Subcutaneous abdominal adipose tissue (tissue), 5 donors: ENCODE measurements at regions not wholly inside any gene's neighbourhood (a gene's known extent, or its start where the extent isn't known, plus 50 kb on each side); places are given as distances from the start of the nearest gene placed in this dataset.

Source experiments
- H3K27ac ChIP-seq: one replicate; pipeline ENCODE4 v1.7.0; 2013; ENCODE audit warnings: low read depth, mild to moderate bottlenecking, inconsistent platforms, low read length, moderate library complexity
- H3K27me3 ChIP-seq, 5 donors: one replicate each; pipeline ENCODE4 v1.7.0; 2013; ENCODE audit warnings: low read length in 5 of 5, inconsistent platforms in 1 of 5; ENCODE audit not compliant: control insufficient read depth in 5 of 5, insufficient read depth in 4 of 5
- H3K36me3 ChIP-seq, 5 donors: one replicate each; pipeline ENCODE4 v1.7.0; 2013; ENCODE audit warnings: low read length in 5 of 5; ENCODE audit not compliant: control insufficient read depth in 5 of 5, insufficient read depth in 5 of 5
- H3K4me1 ChIP-seq, 5 donors: one replicate each; pipeline ENCODE4 v1.7.0; 2013; ENCODE audit warnings: low read length in 5 of 5, mild to moderate bottlenecking in 3 of 5, moderate library complexity in 1 of 5; ENCODE audit not compliant: control insufficient read depth in 5 of 5, insufficient read depth in 5 of 5
- H3K4me3 ChIP-seq, 5 donors: one replicate each; pipeline ENCODE4 v1.7.0; 2013; ENCODE audit warnings: low read length in 5 of 5, low read depth in 1 of 5
- H3K9ac ChIP-seq, 5 donors: one replicate each; pipeline ENCODE4 v1.7.0; 2013; ENCODE audit warnings: low read length in 5 of 5, mild to moderate bottlenecking in 4 of 5, moderate library complexity in 3 of 5
- H3K9me3 ChIP-seq, 5 donors: one replicate each; pipeline ENCODE4 v1.7.0; 2013; ENCODE audit warnings: low read length in 5 of 5; ENCODE audit not compliant: control insufficient read depth in 5 of 5
- donor health status: healthy.
- donor health status: healthy.
- donor health status: healthy.
- donor health status: healthy.
- donor health status: healthy.

DNA sequence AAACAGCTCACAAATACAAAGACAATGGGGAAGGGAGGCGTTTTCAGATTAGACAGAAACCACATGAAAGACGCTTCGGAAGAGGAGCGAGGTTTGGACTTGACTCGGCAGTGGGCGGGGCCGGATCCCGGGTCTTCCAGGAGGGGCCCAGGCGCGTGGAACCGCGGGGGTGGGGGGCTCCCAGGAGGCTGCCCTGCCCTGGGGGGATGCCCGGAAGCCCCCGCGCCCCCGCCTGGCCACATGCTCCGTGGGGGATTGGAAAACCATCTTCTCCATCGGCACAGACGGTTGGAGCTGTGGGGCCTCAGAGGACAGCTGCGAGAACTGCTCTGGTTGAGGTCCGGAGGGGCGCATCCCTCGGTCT, 186.0 kb upstream of the SHH start:
- no peak overlapping the region for H3K4me3 ChIP-seq
- no peaks in the 10 kb centered on the region for H3K9me3 ChIP-seq
- H3K36me3 ChIP-seq = no peaks in the 10 kb centered on the region
- no peaks in the 10 kb centered on the region for H3K4me1 ChIP-seq
- no peak overlapping the region for H3K27ac ChIP-seq
- H3K27me3 ChIP-seq = peaks cover 0 to 11% (median 5%) of the 10 kb centered on the region in 5 donors
- no peak overlapping the region for H3K9ac ChIP-seq

DNA sequence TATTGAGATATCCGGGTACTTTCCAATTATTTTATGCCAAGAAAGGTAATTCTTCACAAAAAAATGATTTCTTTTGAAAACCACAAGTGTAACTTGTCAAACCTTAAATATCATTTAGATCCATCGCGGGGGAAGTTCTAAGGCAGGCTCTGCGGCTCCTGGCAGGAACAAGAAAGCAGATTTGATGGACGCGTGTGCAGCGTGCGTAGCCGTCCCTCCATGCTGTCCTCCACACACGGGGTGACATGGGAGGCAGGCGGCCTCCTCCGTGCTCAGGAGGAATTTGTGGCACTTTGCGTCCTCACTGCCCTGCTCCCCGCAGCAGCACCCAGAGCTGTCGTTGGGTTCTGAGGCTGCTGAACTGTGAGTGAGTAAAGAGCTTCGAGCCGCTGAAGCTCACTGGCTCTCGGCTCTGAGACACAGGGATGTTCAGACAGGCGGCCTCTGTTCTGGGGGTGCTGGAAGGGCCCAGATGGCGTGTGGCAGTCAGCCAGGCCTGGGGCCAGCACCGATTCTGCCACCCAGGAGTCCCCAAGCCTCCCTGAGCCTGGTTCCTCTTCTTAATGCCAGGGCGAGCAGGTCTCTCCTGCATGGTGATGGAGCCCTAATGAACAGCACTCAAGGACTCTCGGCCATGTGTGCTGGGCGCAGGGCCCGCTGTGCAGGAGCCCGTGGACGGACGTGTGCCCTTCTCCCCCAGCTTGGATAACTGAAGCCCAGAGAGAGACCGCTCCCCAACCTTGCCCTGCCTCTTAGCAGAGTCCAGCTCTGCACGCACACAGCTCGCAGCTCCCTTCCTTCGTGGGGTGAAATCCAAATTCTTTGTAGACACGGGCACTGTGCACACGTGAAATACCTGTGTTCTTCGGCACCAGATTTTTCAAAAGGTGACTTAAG, 185.4 kb upstream of the SHH start:
- H3K27me3 ChIP-seq = peaks cover 0 to 9% (median 5%) of the 10 kb centered on the region in 5 donors

DNA sequence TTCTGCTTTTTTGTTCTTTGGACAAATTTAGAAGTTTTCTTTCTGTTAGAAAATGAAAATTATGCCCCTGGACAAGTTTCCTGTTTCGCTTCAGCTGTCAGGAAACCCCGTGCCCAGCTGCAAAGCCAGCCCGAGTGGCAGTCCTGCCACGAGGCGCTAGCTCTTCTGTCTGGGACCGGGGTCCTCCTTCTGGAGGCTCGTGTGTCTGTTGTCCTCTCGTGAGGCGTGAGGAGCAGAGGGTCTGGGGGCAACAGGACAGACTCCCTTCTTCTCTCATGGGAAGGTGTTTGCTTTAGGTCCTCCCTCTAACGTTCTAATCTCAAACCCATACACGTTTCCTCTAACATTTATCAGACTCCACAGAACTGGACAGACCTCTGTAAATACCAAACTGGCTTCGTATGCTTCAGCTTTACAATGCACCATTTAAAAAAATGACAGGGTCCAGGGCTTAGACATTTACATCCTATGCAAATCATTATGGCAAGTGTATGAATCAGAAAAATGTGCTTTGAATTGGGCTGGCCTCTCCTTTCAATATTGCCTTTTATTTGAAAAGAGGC, 184.5 kb upstream of the SHH start:
- Histone ChIP-seq H3K27ac (no peak overlapping the region), H3K4me1 (no peaks in the 10 kb centered on the region), H3K36me3 (no peaks in the 10 kb centered on the region), H3K9ac (no peak overlapping the region), H3K4me3 (no peak overlapping the region), H3K27me3 (peaks cover 0 to 9% (median 4%) of the 10 kb centered on the region in 5 donors), H3K9me3 (no peaks in the 10 kb centered on the region)

More for the DNA sequence above, 185.4 kb upstream of the SHH start:
- H3K27ac ChIP-seq = no peak overlapping the region
- no peak overlapping the region for H3K9ac ChIP-seq
- no peak overlapping the region for H3K4me3 ChIP-seq
- no peaks in the 10 kb centered on the region for H3K36me3 ChIP-seq
- H3K4me1 ChIP-seq = no peaks in the 10 kb centered on the region
- H3K9me3 ChIP-seq = no peaks in the 10 kb centered on the region

DNA sequence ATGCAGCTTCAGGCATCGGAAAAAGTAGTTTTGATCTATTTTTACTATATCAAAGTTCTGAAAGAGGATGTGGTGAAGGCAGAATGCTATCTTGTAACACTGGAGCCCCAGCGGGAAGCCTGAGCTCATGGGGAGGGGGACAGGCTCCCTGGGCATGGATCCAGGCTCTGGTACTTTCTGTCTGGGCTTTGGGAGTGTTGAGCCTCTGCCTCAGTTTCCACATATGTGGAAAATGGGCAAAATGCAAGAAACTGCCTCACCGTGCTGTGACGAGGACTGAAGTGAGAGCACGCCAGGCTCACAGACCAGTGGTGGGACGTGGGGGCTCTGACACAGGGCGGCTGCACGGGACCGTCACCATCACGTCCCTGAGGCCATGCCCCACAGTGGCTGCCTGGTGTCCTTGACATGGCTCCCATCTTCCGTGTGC, 182.9 kb upstream of the SHH start:
- H3K9ac ChIP-seq = no peak overlapping the region

DNA sequence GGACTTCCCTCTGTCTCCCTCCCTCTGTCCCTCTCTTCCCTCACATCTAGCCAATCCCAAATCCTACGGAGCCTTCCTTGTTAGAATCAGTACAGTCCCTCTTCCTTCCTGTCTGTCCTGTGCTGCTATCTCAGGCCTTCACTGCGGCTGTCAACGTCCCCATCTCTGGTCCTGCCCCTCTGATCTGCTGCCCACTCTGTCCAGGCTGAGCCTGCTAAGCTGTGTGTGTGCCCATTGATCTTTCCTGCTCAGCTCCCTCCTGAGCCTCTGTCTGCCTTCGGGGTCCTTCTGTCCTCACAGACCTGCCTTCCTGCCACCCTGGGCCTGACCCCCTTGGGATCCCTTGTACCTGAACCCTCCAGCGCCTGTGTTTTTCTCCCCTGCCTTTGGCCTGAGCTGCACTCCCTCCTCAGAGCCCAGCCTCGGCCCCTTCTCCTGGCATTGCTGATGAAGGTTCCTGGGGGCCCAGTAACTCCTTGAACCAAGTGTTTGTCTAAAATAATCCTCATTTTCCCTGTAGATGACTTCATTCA, 182.1 kb upstream of the SHH start:
- no peaks in the 10 kb centered on the region for H3K4me1 ChIP-seq
- peaks cover 0 to 4% (median 0%) of the 10 kb centered on the region in 5 donors for H3K9me3 ChIP-seq
- no peaks in the 10 kb centered on the region for H3K36me3 ChIP-seq
- H3K27me3 ChIP-seq = peaks cover 0 to 9% (median 4%) of the 10 kb centered on the region in 5 donors
- H3K9ac ChIP-seq = no peak overlapping the region
- H3K27ac ChIP-seq = no peak overlapping the region
- no peak overlapping the region for H3K4me3 ChIP-seq

More for the DNA sequence above, 182.9 kb upstream of the SHH start:
- Histone ChIP-seq H3K36me3 (no peaks in the 10 kb centered on the region), H3K9me3 (no peaks in the 10 kb centered on the region), H3K4me3 (no peak overlapping the region), H3K4me1 (no peaks in the 10 kb centered on the region), H3K27ac (no peak overlapping the region), H3K27me3 (peaks cover 0 to 9% (median 4%) of the 10 kb centered on the region in 5 donors)

DNA sequence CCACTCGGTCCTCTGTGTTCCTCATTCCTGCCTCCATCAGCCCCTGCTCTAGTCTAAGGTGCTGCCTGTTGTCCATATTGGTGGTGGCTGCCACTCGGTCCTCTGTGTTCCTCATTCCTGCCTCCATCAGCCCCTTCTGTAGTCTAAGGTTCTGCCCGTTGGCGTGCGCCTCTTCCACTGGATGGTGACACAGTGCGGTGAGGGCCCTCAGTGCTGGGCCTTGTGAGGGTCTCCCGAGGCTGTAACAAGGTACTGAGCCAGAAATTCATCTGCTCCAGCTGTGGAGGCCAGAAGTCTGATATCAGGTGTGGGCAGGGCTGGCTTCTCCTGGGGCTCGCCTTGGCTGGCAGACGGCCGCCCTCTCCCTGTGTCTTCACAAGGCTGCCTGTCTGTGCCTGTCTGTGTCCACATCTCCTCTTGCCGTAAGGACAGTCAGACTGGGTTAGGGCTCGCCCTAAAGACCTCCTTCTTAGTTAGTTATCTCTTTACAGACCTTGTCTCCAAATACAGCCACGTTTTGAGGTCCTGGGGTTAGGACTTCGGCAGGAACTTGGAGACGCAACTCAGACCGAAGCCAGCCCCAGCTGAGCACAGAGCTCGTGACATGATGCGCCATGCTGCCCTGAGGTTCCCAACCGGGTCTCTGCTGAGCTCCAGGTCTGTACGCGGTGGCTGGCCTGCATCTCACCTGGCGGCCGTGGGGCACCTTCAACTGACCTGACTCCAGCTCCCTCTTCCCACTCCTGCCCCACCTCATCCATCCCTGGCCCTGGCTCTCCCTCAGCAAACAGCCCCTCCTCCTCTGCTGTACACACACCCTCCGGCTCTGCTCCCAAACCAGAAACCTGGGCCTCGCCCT, 181.4 kb upstream of the SHH start:
- Histone ChIP-seq H3K36me3 (no peaks in the 10 kb centered on the region), H3K27me3 (peaks cover 0 to 5% (median 2%) of the 10 kb centered on the region in 5 donors), H3K4me1 (no peaks in the 10 kb centered on the region), H3K27ac (no peak overlapping the region), H3K4me3 (no peak overlapping the region), H3K9ac (no peak overlapping the region), H3K9me3 (peaks cover 0 to 4% (median 0%) of the 10 kb centered on the region in 5 donors)

DNA sequence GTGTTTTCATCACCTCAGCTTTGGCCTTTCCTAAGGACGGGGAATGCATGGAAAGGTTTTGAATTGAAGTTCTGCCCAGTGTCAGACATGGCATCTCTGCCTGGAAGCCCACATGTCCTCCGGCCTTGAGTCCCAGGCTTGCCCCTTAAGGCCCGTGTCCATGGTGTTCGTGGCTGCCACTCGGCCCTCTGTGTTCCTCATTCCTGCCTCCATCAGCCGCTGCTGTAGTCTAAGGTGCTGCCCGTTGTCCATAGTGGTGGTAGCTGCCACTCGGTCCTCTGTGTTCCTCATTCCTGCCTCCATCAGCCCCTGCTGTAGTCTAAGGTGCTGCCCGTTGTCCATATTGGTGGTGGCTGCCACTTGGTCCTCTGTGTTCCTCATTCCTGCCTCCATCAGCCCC, 180.7 kb upstream of the SHH start:
- Histone ChIP-seq H3K36me3 (no peaks in the 10 kb centered on the region), H3K9me3 (peaks cover 0 to 4% (median 0%) of the 10 kb centered on the region in 5 donors), H3K27ac (no peak overlapping the region), H3K4me3 (no peak overlapping the region), H3K27me3 (peaks cover 0 to 5% (median 4%) of the 10 kb centered on the region in 5 donors), H3K9ac (no peak overlapping the region), H3K4me1 (no peaks in the 10 kb centered on the region)

DNA sequence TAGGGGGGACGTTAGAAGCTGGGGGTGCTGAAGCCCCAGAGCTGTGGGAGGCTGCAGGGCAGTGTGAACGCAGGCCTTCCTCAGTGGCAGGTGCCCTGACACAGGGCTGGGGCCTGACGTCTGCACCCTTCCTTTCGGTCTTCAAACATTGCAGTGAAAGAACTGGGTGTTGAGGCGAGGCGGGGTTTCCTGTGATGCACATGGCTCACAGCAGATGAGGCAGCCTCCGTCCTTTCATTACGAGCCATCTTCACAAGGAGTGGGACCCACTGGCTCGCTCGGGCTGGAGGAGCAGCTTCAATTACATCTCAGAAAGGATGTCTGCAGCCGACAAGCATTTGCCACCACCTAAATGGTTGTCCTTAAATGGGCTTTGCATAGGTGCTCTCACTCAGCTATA, 180.3 kb upstream of the SHH start:
- Histone ChIP-seq H3K4me3 (no peak overlapping the region), H3K9me3 (peaks cover 0 to 4% (median 0%) of the 10 kb centered on the region in 5 donors), H3K9ac (no peak overlapping the region), H3K36me3 (no peaks in the 10 kb centered on the region), H3K27ac (no peak overlapping the region), H3K27me3 (peaks cover 0 to 6% (median 4%) of the 10 kb centered on the region in 5 donors), H3K4me1 (no peaks in the 10 kb centered on the region)

DNA sequence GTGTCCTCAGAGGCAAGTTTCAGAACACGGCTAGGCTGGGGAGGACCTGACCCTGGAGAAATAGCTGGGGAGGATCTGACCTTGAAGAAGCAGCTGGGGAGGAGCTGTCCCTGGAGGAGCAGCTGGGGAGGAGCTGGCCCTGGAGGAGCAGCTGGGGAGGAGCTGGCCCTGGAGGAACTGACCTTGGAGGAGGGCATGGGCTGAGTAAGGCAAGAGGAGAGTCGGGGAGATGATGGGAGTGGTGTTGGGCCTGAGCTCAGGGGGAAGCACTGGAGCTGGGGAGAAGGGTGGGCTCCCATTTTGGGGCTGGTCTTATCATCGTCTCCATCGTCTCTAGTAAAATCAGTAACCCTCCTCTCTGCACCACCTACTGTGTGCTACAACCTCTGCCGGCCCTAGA, 179.8 kb upstream of the SHH start:
- Histone ChIP-seq H3K9me3 (peaks cover 0 to 4% (median 0%) of the 10 kb centered on the region in 5 donors), H3K27ac (no peak overlapping the region), H3K4me3 (no peak overlapping the region), H3K4me1 (no peaks in the 10 kb centered on the region), H3K9ac (no peak overlapping the region), H3K36me3 (no peaks in the 10 kb centered on the region), H3K27me3 (peaks cover 0 to 4% (median 3%) of the 10 kb centered on the region in 5 donors)
